ENCODE measurements at regions not wholly inside any gene's neighbourhood (a gene's known extent, or its start where the extent isn't known, plus 50 kb on each side); places are given as distances from the start of the nearest gene placed in this dataset.
"Not testable (repeated sequence)": the region's sequence is repeated elsewhere in the genome, so short reads cannot be mapped to it uniquely, and the experiment has no call there.

DNA sequence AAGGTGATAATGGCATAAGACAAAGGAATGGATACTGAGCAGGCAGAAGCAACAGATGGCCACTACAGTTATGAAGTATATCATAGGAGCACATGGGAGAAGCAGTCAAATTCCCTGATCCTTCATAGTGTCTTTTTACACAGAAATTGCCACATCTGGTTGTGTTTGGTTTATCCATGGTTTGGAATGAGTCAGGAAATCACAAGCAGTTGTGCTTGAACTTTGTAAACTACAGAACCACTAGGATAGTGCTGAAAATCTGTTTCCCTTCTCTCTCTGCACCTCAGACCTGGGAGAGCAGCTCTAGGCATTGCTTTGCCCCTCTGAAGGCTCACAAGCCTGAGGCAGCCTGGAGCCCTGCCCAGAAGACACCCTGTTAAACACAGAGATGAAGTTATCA, 134.0 kb downstream of the DMRT2 start:
- peak; percentile 28 for FAIRE-seq
- Histone ChIP-seq H3K27me3 (ENCODE audit: control insufficient read depth, insufficient read depth, low read length) (no peaks in the 10 kb centered on the region), H3K4me3 (ENCODE audit: low read depth, low read length) (no peak overlapping the region), H3K36me3 (ENCODE audit: control insufficient read depth, insufficient read depth, low read length) (no peaks in the 10 kb centered on the region)
- TF ChIP-seq CTCF (IDR thresholded peaks at IDR 0.05; ENCODE audit: insufficient read depth, low read length, severe bottlenecking) = no peak
- no peak for DNase-seq (ENCODE audit: low read depth)

DNA sequence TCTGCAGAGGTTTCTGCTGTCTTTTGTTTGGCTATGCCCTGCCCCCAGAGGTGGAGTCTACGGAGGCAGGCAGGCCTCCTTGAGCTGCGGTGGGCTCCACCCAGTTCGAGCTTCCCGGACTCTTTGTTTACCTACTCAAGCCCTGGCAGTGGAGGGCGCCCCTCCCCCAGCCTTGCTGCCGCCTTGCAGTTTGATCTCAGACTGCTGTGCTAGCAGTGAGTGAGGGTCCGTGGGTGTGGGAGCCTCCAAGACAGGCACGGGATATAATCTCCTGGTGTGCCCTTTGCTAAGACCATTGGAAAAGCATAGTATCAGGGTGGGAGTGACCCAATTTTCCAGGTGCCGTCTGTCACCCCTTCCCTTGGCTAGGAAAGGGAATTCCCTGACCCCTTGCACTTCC, 137.0 kb downstream of the DMRT2 start:
- FAIRE-seq; H3K27me3 ChIP-seq (ENCODE audit: control insufficient read depth, insufficient read depth, low read length); H3K36me3 ChIP-seq (ENCODE audit: control insufficient read depth, insufficient read depth, low read length): not testable (repeated sequence)

DNA sequence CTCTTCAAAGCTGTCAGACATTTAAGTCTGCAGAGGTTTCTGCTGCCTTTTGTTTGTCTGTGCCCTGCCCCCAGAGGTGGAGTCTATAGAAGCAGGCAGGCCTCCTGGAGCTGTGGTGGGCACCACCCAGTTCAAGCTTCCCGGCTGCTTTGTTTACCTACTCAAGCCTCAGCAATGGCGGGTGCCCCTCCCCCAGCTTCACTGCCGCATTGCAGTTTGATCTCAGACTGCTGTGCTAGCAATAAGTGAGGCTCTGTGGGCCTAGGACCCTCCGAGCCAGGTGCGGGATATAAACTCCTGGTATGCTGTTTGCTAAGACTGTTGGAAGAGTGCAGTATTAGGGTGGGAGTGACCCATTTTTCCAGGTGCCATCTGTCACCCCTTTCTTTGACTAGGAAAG, 145.5 kb downstream of the DMRT2 start:
- not testable (repeated sequence) for H3K27me3 ChIP-seq (ENCODE audit: control insufficient read depth, insufficient read depth, low read length); H3K36me3 ChIP-seq (ENCODE audit: control insufficient read depth, insufficient read depth, low read length); DNase-seq (ENCODE audit: low read depth); FAIRE-seq; H3K4me3 ChIP-seq (ENCODE audit: low read depth, low read length)

More for the DNA sequence above, 137.0 kb downstream of the DMRT2 start:
- not testable (repeated sequence) for DNase-seq (ENCODE audit: low read depth); H3K4me3 ChIP-seq (ENCODE audit: low read depth, low read length)

GRCh38 chr9:1198085-1198484, 147.9 kb downstream of the DMRT2 start:
- DNase-seq (ENCODE audit: low read depth) (peak; percentile 96), FAIRE-seq (no peak)
- no peak for TF ChIP-seq CTCF (IDR thresholded peaks at IDR 0.05; ENCODE audit: insufficient read depth, low read length, severe bottlenecking)
- no peak overlapping the region for H3K4me3 ChIP-seq (ENCODE audit: low read depth, low read length)
- no peaks in the 10 kb centered on the region for H3K36me3 ChIP-seq (ENCODE audit: control insufficient read depth, insufficient read depth, low read length)
- no peaks in the 10 kb centered on the region for H3K27me3 ChIP-seq (ENCODE audit: control insufficient read depth, insufficient read depth, low read length)

GRCh38 chr9:1200847-1201251, 150.7 kb downstream of the DMRT2 start:
- H3K36me3 ChIP-seq (ENCODE audit: control insufficient read depth, insufficient read depth, low read length) = no peaks in the 10 kb centered on the region
- DNase-seq (ENCODE audit: low read depth) (no peak), FAIRE-seq (peak; percentile 66)
- no peaks in the 10 kb centered on the region for H3K27me3 ChIP-seq (ENCODE audit: control insufficient read depth, insufficient read depth, low read length)
- TF ChIP-seq CTCF (IDR thresholded peaks at IDR 0.05; ENCODE audit: insufficient read depth, low read length, severe bottlenecking) = no peak
- H3K4me3 ChIP-seq (ENCODE audit: low read depth, low read length) = no peak overlapping the region

DNA sequence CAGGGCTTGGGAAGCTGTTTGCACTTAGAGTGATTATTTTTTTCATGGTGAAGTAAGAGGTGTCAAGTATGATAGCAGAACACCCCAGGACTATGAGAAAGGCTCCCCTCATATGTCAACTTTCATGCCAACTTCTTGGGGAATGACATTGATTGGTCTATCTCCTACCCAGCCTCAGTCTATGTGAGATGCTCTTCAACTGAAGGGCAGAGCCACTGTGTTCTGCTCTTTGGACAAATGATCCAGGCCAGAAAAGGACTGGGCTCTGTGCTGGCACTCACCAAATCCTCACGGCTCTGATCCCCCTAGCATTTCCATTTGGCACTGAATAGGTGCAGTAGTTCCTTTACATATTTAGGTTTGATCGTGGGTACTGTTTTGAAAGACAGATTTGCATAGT, 151.1 kb downstream of the DMRT2 start:
- H3K4me3 ChIP-seq (ENCODE audit: low read depth, low read length) = no peak overlapping the region
- no peak for TF ChIP-seq CTCF (IDR thresholded peaks at IDR 0.05; ENCODE audit: insufficient read depth, low read length, severe bottlenecking)
- no peak for DNase-seq (ENCODE audit: low read depth)
- H3K27me3 ChIP-seq (ENCODE audit: control insufficient read depth, insufficient read depth, low read length) = no peaks in the 10 kb centered on the region
- FAIRE-seq = no peak
- no peaks in the 10 kb centered on the region for H3K36me3 ChIP-seq (ENCODE audit: control insufficient read depth, insufficient read depth, low read length)

- Histone ChIP-seq H3K27me3 (ENCODE audit: control insufficient read depth, insufficient read depth, low read length) (no peaks in the 10 kb centered on the region), H3K36me3 (ENCODE audit: control insufficient read depth, insufficient read depth, low read length) (no peaks in the 10 kb centered on the region), H3K4me3 (ENCODE audit: low read depth, low read length) (no peak overlapping the region)
- FAIRE-seq (no peak), DNase-seq (ENCODE audit: low read depth) (no peak)
- no peak for TF ChIP-seq CTCF (IDR thresholded peaks at IDR 0.05; ENCODE audit: insufficient read depth, low read length, severe bottlenecking)
These were observed 151.7 kb downstream of the DMRT2 start for GRCh38 chr9:1201901-1202300.
